ENCODE measurements at regions not wholly inside any gene's neighbourhood (a gene's known extent, or its start where the extent isn't known, plus 50 kb on each side); places are given as distances from the start of the nearest gene placed in this dataset.

DNA sequence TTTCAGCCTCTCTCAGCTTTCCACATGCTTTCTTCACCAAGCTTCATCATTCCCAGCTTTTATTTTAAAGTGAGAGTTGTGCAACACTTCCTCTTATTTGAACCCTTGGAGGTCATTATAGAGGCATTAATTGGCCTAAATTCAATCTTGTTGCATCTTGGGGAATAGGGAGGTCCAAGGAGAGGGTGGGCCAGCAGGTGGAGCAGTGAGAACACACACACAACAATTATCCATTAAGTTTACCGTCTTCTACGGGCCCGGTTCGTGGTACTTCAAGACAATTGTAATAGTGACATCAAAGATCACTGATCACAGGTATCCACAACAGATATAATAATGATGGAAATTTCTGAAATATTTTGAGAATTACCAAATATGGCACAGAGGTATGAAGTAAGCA is 457.2 kb upstream of the SMIM21 start:
- Histone ChIP-seq H3K9me3 (ENCODE audit: low read depth) (no peaks in the 10 kb centered on the region), H3K27ac (no peak overlapping the region), H3K36me3 (no peaks in the 10 kb centered on the region), H3K27me3 (no peaks in the 10 kb centered on the region), H3K4me1 (ENCODE audit: low read depth) (no peaks in the 10 kb centered on the region), H3K4me3 (no peak overlapping the region)
- TF ChIP-seq CTCF (IDR thresholded peaks at IDR 0.05; ENCODE audit: low read depth, low read length): no peak
- no peak for DNase-seq (ENCODE audit: low read depth in 1 of 2, low spot score in 1 of 2)

GRCh38 chr18:75880925-75881504 is 453.5 kb upstream of the SMIM21 start:
- H3K27me3 ChIP-seq: no peaks in the 10 kb centered on the region
- no peaks in the 10 kb centered on the region for H3K9me3 ChIP-seq (ENCODE audit: low read depth)
- H3K4me3 ChIP-seq: no peak overlapping the region
- DNase-seq (ENCODE audit: low read depth in 1 of 2, low spot score in 1 of 2): no peak
- H3K36me3 ChIP-seq: no peaks in the 10 kb centered on the region
- no peaks in the 10 kb centered on the region for H3K4me1 ChIP-seq (ENCODE audit: low read depth)
- no peak overlapping the region for H3K27ac ChIP-seq
- TF ChIP-seq CTCF (IDR thresholded peaks at IDR 0.05; ENCODE audit: low read depth, low read length): no peak

DNA sequence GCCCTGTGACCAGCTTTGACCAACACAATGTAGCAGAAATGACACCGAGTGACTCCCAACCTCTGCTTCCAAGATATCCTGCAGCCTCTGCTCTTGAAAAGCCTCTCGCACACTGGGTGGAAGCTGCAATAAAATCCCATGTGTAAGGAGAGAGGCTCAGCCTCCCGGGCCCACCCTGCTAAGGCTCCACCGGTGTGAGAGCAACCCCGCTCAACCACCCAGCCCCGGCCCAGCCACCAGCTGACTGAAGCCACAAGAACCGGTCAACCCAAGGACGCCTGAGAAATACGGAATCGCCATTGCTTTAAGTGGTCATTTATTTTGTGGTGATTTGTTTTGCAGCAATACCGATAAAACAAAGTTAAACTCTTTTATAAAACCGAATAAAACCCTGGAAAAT is 452.8 kb upstream of the SMIM21 start:
- no peak overlapping the region for H3K27ac ChIP-seq
- H3K27me3 ChIP-seq: no peaks in the 10 kb centered on the region
- no peak overlapping the region for H3K4me3 ChIP-seq
- no peak for TF ChIP-seq CTCF (IDR thresholded peaks at IDR 0.05; ENCODE audit: low read depth, low read length)
- DNase-seq (ENCODE audit: low read depth in 1 of 2, low spot score in 1 of 2): no peak
- no peaks in the 10 kb centered on the region for H3K9me3 ChIP-seq (ENCODE audit: low read depth)
- no peaks in the 10 kb centered on the region for H3K4me1 ChIP-seq (ENCODE audit: low read depth)
- no peaks in the 10 kb centered on the region for H3K36me3 ChIP-seq

- no peaks in the 10 kb centered on the region for H3K9me3 ChIP-seq (ENCODE audit: low read depth)
- TF ChIP-seq CTCF (IDR thresholded peaks at IDR 0.05; ENCODE audit: low read depth, low read length): no peak
- no peaks in the 10 kb centered on the region for H3K36me3 ChIP-seq
- no peaks in the 10 kb centered on the region for H3K4me1 ChIP-seq (ENCODE audit: low read depth)
- DNase-seq (ENCODE audit: low read depth in 1 of 2, low spot score in 1 of 2): no peak
- H3K4me3 ChIP-seq: no peak overlapping the region
- no peak overlapping the region for H3K27ac ChIP-seq
- H3K27me3 ChIP-seq: no peaks in the 10 kb centered on the region
Observed at GRCh38 chr18:75879196-75879595, 451.7 kb upstream of the SMIM21 start.

DNA sequence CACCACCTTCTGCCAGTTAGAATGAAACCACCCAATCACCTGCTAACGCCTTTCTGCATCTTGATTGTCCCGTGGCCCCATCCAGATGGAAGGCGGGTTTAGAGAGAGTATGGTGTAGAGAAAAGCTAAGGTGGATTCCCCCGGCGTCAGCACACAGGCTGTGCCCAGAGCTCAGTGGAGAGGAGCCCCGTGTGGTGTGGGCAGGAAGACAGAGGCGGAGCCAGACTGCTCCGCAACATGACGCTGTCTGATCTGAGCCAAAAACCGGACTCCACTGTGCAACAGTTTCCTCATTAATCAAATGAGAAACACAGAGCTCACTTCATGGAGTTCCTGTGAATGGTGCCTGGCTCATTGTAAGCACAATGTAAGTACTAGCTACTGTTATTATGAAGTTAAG is 448.1 kb upstream of the SMIM21 start:
- no peak for DNase-seq (ENCODE audit: low read depth in 1 of 2, low spot score in 1 of 2)
- Histone ChIP-seq H3K9me3 (ENCODE audit: low read depth) (no peaks in the 10 kb centered on the region), H3K36me3 (no peaks in the 10 kb centered on the region), H3K4me1 (ENCODE audit: low read depth) (no peaks in the 10 kb centered on the region), H3K4me3 (no peak overlapping the region), H3K27ac (no peak overlapping the region), H3K27me3 (no peaks in the 10 kb centered on the region)
- no peak for TF ChIP-seq CTCF (IDR thresholded peaks at IDR 0.05; ENCODE audit: low read depth, low read length)
